ENCODE measurements at regions not wholly inside any gene's neighbourhood (a gene's known extent, or its start where the extent isn't known, plus 50 kb on each side); places are given as distances from the start of the nearest gene placed in this dataset.
A peak's percentile ranks its signal among the peaks of the same experiment; 100 is the strongest.

- Mint-ChIP-seq H3K36me3 (ENCODE audit: unreplicated experiment) (no peaks in the 10 kb centered on the region), H3K9me3 (ENCODE audit: unreplicated experiment) (no peaks in the 10 kb centered on the region), H3K27ac (ENCODE audit: unreplicated experiment) (no peak overlapping the region), H3K4me1 (ENCODE audit: unreplicated experiment) (no peaks in the 10 kb centered on the region), H3K27me3 (ENCODE audit: unreplicated experiment) (no peaks in the 10 kb centered on the region), H3K4me3 (ENCODE audit: unreplicated experiment) (no peak overlapping the region)
- peak; percentile 64 for TF ChIP-seq CTCF (IDR thresholded peaks at IDR 0.05)
- DNase-seq (ENCODE audit: extremely low spot score, unreplicated experiment), result no peak
Measured at GRCh38 chr4:129929052-129929451, 833.1 kb downstream of the C4orf33 start.

GRCh38 chr4:129929984-129930383 is 834.0 kb downstream of the C4orf33 start:
- no peak for TF ChIP-seq CTCF (IDR thresholded peaks at IDR 0.05)
- H3K27me3 Mint-ChIP-seq (ENCODE audit: unreplicated experiment), result no peaks in the 10 kb centered on the region
- no peaks in the 10 kb centered on the region for H3K9me3 Mint-ChIP-seq (ENCODE audit: unreplicated experiment)
- no peak overlapping the region for H3K27ac Mint-ChIP-seq (ENCODE audit: unreplicated experiment)
- DNase-seq (ENCODE audit: extremely low spot score, unreplicated experiment), result no peak
- no peaks in the 10 kb centered on the region for H3K36me3 Mint-ChIP-seq (ENCODE audit: unreplicated experiment)
- H3K4me1 Mint-ChIP-seq (ENCODE audit: unreplicated experiment), result no peaks in the 10 kb centered on the region
- no peak overlapping the region for H3K4me3 Mint-ChIP-seq (ENCODE audit: unreplicated experiment)

DNA sequence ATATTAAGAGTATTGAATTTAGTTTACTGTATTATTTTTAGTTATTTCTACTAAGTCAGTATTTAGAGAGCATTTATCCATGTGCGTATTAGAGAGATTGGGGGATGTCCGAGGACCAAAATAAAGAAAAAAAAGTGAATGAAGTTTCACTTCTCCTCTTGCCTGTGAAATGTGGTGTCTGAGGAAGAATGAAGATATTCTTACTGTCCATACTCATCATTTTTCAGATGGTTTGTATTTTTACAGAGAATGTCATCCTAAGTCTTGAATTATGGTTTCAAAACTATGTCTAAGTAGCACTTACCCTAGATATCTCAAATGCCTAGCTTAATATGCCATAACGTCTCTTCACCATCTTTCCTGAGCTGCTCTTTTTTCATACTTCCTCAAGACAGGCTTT is 854.3 kb downstream of the C4orf33 start:
- no peak for DNase-seq (ENCODE audit: extremely low spot score, unreplicated experiment)
- H3K4me3 Mint-ChIP-seq (ENCODE audit: unreplicated experiment), result no peak overlapping the region
- no peaks in the 10 kb centered on the region for H3K4me1 Mint-ChIP-seq (ENCODE audit: unreplicated experiment)
- no peaks in the 10 kb centered on the region for H3K9me3 Mint-ChIP-seq (ENCODE audit: unreplicated experiment)
- no peaks in the 10 kb centered on the region for H3K36me3 Mint-ChIP-seq (ENCODE audit: unreplicated experiment)
- no peak for TF ChIP-seq CTCF (IDR thresholded peaks at IDR 0.05)
- H3K27me3 Mint-ChIP-seq (ENCODE audit: unreplicated experiment), result peaks cover 4% of the 10 kb centered on the region
- no peak overlapping the region for H3K27ac Mint-ChIP-seq (ENCODE audit: unreplicated experiment)

GRCh38 chr4:129966175-129966574 is 870.2 kb downstream of the C4orf33 start:
- peaks cover 4% of the 10 kb centered on the region for H3K4me1 Mint-ChIP-seq (ENCODE audit: unreplicated experiment)
- no peaks in the 10 kb centered on the region for H3K27me3 Mint-ChIP-seq (ENCODE audit: unreplicated experiment)
- no peak for TF ChIP-seq CTCF (IDR thresholded peaks at IDR 0.05)
- H3K36me3 Mint-ChIP-seq (ENCODE audit: unreplicated experiment), result no peaks in the 10 kb centered on the region
- DNase-seq (ENCODE audit: extremely low spot score, unreplicated experiment), result no peak
- H3K4me3 Mint-ChIP-seq (ENCODE audit: unreplicated experiment), result no peak overlapping the region
- no peak overlapping the region for H3K27ac Mint-ChIP-seq (ENCODE audit: unreplicated experiment)
- H3K9me3 Mint-ChIP-seq (ENCODE audit: unreplicated experiment), result peaks cover 4% of the 10 kb centered on the region

DNA sequence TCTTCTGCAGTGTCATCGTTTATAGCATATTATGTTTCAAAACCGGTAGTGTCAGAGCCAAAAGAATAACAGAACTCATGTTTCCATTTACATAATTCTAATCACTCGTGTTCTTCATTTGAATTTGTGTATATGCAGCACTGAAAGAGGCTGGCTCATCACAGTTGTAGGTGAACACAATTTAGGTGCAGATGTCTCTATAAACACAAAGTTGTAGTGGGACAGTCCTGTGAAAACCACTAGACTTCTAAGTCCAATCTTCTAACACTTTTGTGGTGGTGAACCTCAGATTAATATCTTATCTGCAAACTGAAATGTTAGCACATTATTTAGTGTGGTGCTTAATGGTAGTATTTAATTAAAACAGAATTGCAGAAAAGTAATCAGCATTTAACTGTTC is 872.4 kb downstream of the C4orf33 start:
- no peak for DNase-seq (ENCODE audit: extremely low spot score, unreplicated experiment)
- TF ChIP-seq CTCF (IDR thresholded peaks at IDR 0.05), result no peak
- H3K27me3 Mint-ChIP-seq (ENCODE audit: unreplicated experiment), result no peaks in the 10 kb centered on the region
- no peaks in the 10 kb centered on the region for H3K36me3 Mint-ChIP-seq (ENCODE audit: unreplicated experiment)
- peaks cover 4% of the 10 kb centered on the region for H3K9me3 Mint-ChIP-seq (ENCODE audit: unreplicated experiment)
- no peak overlapping the region for H3K27ac Mint-ChIP-seq (ENCODE audit: unreplicated experiment)
- H3K4me3 Mint-ChIP-seq (ENCODE audit: unreplicated experiment), result no peak overlapping the region
- H3K4me1 Mint-ChIP-seq (ENCODE audit: unreplicated experiment), result peaks cover 6% of the 10 kb centered on the region
